WTC11 (cell line): ENCODE measurements at regions not wholly inside any gene's neighbourhood (a gene's known extent, or its start where the extent isn't known, plus 50 kb on each side); places are given as distances from the start of the nearest gene placed in this dataset.

Experiments used
- ATAC-seq: fragments of 200-7000 bp; cut with Tn5 transposase; 2 replicates; pipeline ENCODE4 v1.10.0; 2021; ENCODE audit warnings: mild to moderate bottlenecking, moderate library complexity
- CTCF ChIA-PET: fragments of 300-600 bp; sonication (Branson Sonifier 250); formaldehyde crosslinking; loops from one replicate; lab custom pipeline; 2021; ENCODE audit warnings: antibody characterized with exemption; lab: Charles Lee
- POLR2A ChIA-PET: fragments of 350-600 bp; sonication (Branson Sonifier 250); formaldehyde crosslinking; loops from one replicate; lab custom pipeline; 2021; ENCODE audit warnings: antibody characterized with exemption; lab: Charles Lee
- DNase-seq: peaks from one replicate; pipeline ENCODE4 v3.0.0; 2021; ENCODE audit warnings: low spot score
- H3K27ac Mint-ChIP-seq: 2 replicates; pipeline ENCODE4 v1.8.0; 2021; ENCODE audit warnings: mixed read lengths
- H3K27me3 Mint-ChIP-seq: 2 replicates; pipeline ENCODE4 v1.8.0; 2021; ENCODE audit warnings: low read depth, mild to moderate bottlenecking, moderate library complexity, mixed read lengths
- H3K36me3 Mint-ChIP-seq: 2 replicates; pipeline ENCODE4 v1.8.0; 2021; ENCODE audit warnings: mixed read lengths
- H3K4me1 Mint-ChIP-seq: 2 replicates; pipeline ENCODE4 v1.8.0; 2022; ENCODE audit warnings: mixed read lengths
- H3K4me3 Mint-ChIP-seq: 2 replicates; pipeline ENCODE4 v1.8.0; 2021; ENCODE audit warnings: mild to moderate bottlenecking, moderate library complexity, mixed read lengths
- H3K9me3 Mint-ChIP-seq: 2 replicates; pipeline ENCODE4 v1.8.0; 2021; ENCODE audit warnings: mixed read lengths
- ATF1 ChIP-seq: sonication (generic); formaldehyde crosslinking; IDR thresholded peaks from 2 replicates; pipeline ENCODE4 v1.8.1; 2023; ENCODE audit warnings: mild to moderate bottlenecking, moderate library complexity, missing genetic modification reagents
- CBFB ChIP-seq: sonication (generic); formaldehyde crosslinking; IDR thresholded peaks from 2 replicates; pipeline ENCODE4 v1.8.1; 2022; ENCODE audit warnings: mild to moderate bottlenecking, low read depth, missing genetic modification reagents
- E2F5 ChIP-seq: sonication (generic); formaldehyde crosslinking; IDR thresholded peaks from 2 replicates; pipeline ENCODE4 v1.8.1; 2022; ENCODE audit warnings: mild to moderate bottlenecking, moderate library complexity, missing genetic modification reagents
- EMX1 ChIP-seq: fragments of 250-450 bp; sonication (Bioruptor Pico); IDR thresholded peaks from 2 replicates; pipeline ENCODE4 v1.8.0; 2021; ENCODE audit warnings: mild to moderate bottlenecking
- ESRRA ChIP-seq: sonication (generic); formaldehyde crosslinking; IDR thresholded peaks from 2 replicates; pipeline ENCODE4 v1.8.1; 2022; ENCODE audit warnings: mild to moderate bottlenecking, missing genetic modification reagents, borderline replicate concordance
- IRF2 ChIP-seq: sonication (generic); formaldehyde crosslinking; IDR thresholded peaks from 2 replicates; pipeline ENCODE4 v1.8.0; 2022; ENCODE audit warnings: low read depth, missing genetic modification reagents, borderline replicate concordance
- JUN ChIP-seq: sonication (generic); formaldehyde crosslinking; IDR thresholded peaks from 2 replicates; pipeline ENCODE4 v1.8.0; 2023; ENCODE audit warnings: mild to moderate bottlenecking, missing genetic modification reagents
- MAX ChIP-seq: sonication (generic); formaldehyde crosslinking; IDR thresholded peaks from 2 replicates; pipeline ENCODE4 v1.8.0; 2022; ENCODE audit warnings: mild to moderate bottlenecking, missing genetic modification reagents
- MXD4 ChIP-seq: fragments of 250-450 bp; sonication (Bioruptor Pico); IDR thresholded peaks from 2 replicates; pipeline ENCODE4 v1.8.0; 2021; ENCODE audit warnings: mild to moderate bottlenecking, moderate library complexity, borderline replicate concordance
- MYBL2 ChIP-seq: sonication (generic); formaldehyde crosslinking; IDR thresholded peaks from 2 replicates; pipeline ENCODE4 v1.8.1; 2023; ENCODE audit warnings: mild to moderate bottlenecking, moderate library complexity, missing genetic modification reagents
- NFATC4 ChIP-seq: fragments of 250-450 bp; sonication (Bioruptor Pico); IDR thresholded peaks from 2 replicates; pipeline ENCODE4 v1.9.0; 2021; ENCODE audit warnings: mild to moderate bottlenecking
- NFE2L1 ChIP-seq: sonication (generic); formaldehyde crosslinking; IDR thresholded peaks from 2 replicates; pipeline ENCODE4 v1.8.1; 2023; ENCODE audit warnings: missing genetic modification reagents
- NR3C1 ChIP-seq: sonication (generic); formaldehyde crosslinking; conservative IDR thresholded peaks from 2 replicates; pipeline ENCODE4 v1.8.1; 2023; ENCODE audit warnings: low read depth, mild to moderate bottlenecking, missing genetic modification reagents
- PRDM15 ChIP-seq: sonication (generic); formaldehyde crosslinking; IDR thresholded peaks from 2 replicates; pipeline ENCODE4 v1.8.0; 2022; ENCODE audit warnings: missing genetic modification reagents
- SOX15 ChIP-seq: fragments of 250-450 bp; sonication (Bioruptor Pico); IDR thresholded peaks from 2 replicates; pipeline ENCODE4 v1.9.0; 2021; ENCODE audit warnings: mild to moderate bottlenecking
- TP53 ChIP-seq: sonication (generic); formaldehyde crosslinking; IDR thresholded peaks from 2 replicates; pipeline ENCODE4 v1.8.1; 2023; ENCODE audit warnings: mild to moderate bottlenecking, missing genetic modification reagents
- ZBTB21 ChIP-seq: sonication (generic); formaldehyde crosslinking; IDR thresholded peaks from 2 replicates; pipeline ENCODE4 v1.8.1; 2023; ENCODE audit warnings: mild to moderate bottlenecking, missing genetic modification reagents, borderline replicate concordance
- ZBTB43 ChIP-seq: sonication (generic); formaldehyde crosslinking; IDR thresholded peaks from 2 replicates; pipeline ENCODE4 v1.8.1; 2023; ENCODE audit warnings: mild to moderate bottlenecking, missing genetic modification reagents
- ZNF121 ChIP-seq: sonication (generic); formaldehyde crosslinking; IDR thresholded peaks from 2 replicates; pipeline ENCODE4 v1.8.0; 2023; ENCODE audit warnings: missing genetic modification reagents
- ZNF219 ChIP-seq: sonication (generic); formaldehyde crosslinking; IDR thresholded peaks from 2 replicates; pipeline ENCODE4 v1.8.0; 2023; ENCODE audit warnings: missing genetic modification reagents, mild to moderate bottlenecking, borderline replicate concordance
- ZNF425 ChIP-seq: fragments of 250-450 bp; sonication (Bioruptor Pico); conservative IDR thresholded peaks from 2 replicates; pipeline ENCODE4 v1.9.0; 2021; ENCODE audit warnings: mild to moderate bottlenecking
- TF ChIP-seq, protein P1 (sequence below): sonication (generic); formaldehyde crosslinking; IDR thresholded peaks from 2 replicates; pipeline ENCODE4 v1.8.1; 2023; ENCODE audit warnings: mild to moderate bottlenecking, moderate library complexity, missing genetic modification reagents
- TF ChIP-seq, protein P2 (sequence below): sonication (generic); formaldehyde crosslinking; IDR thresholded peaks from 2 replicates; pipeline ENCODE4 v1.8.0; 2022; ENCODE audit warnings: mild to moderate bottlenecking, missing genetic modification reagents

DNA sequence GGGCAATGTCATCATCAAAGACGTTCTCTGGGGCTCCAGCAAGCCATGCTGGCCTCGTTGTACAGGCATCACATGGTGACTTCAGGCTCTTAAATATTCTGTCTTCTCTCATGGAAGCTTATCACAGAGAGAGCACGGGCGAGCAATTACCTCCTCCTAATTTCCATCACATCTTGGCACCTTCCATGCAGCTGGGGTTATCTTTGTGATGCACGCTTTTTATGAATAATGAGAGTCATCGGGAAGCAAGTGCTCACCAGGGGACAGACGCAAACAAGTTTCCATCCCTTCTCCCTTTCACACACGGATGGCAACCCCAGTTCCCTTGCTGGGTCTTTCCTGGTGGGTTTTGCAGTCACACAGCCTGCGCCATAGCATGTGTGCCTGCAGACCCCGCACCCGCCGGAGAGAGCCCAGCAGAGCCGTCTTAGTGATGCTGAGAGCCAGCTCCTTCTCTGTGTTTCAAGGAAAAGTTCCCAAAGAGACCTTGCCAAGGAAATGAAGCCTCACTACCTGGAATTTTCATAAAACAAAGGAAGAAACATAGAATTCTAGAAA, 116.3 kb upstream of the AFDN start:
- no peak overlapping the region for H3K27ac Mint-ChIP-seq
- no peaks in the 10 kb centered on the region for H3K9me3 Mint-ChIP-seq
- ChIA-PET CTCF (no interaction called here), POLR2A (no interaction called here)
- no peaks in the 10 kb centered on the region for H3K27me3 Mint-ChIP-seq
- no peak for TF ChIP-seq ESRRA (CRISPR knock-in tag)
- no peak for TF ChIP-seq EMX1 (CRISPR knock-in tag)
- no peak for TF ChIP-seq NFE2L1
- no peak for TF ChIP-seq CBFB (CRISPR knock-in tag)
- no peak for TF ChIP-seq E2F5 (CRISPR knock-in tag)
- TF ChIP-seq MXD4: no peak
- no peak for TF ChIP-seq ZNF219 (CRISPR knock-in tag)
- no peak for TF ChIP-seq MYBL2 (CRISPR knock-in tag)
- TF ChIP-seq JUN (CRISPR knock-in tag): no peak
- TF ChIP-seq ZBTB43 (CRISPR knock-in tag): no peak
- TF ChIP-seq SOX15 (CRISPR knock-in tag): no peak
- TF ChIP-seq, protein P1, sequence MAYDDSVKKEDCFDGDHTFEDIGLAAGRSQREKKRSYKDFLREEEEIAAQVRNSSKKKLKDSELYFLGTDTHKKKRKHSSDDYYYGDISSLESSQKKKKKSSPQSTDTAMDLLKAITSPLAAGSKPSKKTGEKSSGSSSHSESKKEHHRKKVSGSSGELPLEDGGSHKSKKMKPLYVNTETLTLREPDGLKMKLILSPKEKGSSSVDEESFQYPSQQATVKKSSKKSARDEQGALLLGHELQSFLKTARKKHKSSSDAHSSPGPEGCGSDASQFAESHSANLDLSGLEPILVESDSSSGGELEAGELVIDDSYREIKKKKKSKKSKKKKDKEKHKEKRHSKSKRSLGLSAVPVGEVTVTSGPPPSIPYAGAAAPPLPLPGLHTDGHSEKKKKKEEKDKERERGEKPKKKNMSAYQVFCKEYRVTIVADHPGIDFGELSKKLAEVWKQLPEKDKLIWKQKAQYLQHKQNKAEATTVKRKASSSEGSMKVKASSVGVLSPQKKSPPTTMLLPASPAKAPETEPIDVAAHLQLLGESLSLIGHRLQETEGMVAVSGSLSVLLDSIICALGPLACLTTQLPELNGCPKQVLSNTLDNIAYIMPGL: no peak
- no peak for TF ChIP-seq IRF2 (CRISPR knock-in tag)
- no peak for TF ChIP-seq NFATC4
- TF ChIP-seq NR3C1 (CRISPR knock-in tag): no peak
- peaks cover 18% of the 10 kb centered on the region for H3K4me1 Mint-ChIP-seq
- no peak overlapping the region for H3K4me3 Mint-ChIP-seq
- DNase-seq (no peak), ATAC-seq (no peak)
- no peaks in the 10 kb centered on the region for H3K36me3 Mint-ChIP-seq

DNA sequence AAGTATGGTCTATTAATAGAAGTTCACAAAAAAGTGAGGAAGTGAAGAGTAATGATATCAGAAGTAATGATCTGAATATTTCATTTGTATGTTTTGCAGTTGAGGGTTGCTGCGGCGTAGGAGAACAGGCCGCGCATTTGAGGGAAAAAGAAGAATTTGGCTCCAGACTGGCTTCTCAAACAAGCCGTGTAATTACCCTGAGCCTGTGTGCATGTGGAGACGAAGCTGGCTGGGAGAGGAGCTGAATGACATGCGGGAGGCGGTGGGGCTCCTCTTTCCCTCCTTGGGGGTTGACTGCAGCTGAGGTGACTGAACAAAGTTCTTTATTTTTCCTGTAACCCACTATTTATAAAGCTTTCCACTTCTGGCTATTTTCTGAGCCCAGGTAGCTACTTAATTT, 115.5 kb upstream of the AFDN start:
- no peak for DNase-seq
- Mint-ChIP-seq H3K27me3 (no peaks in the 10 kb centered on the region), H3K4me1 (peaks cover 18% of the 10 kb centered on the region), H3K4me3 (no peak overlapping the region), H3K27ac (no peak overlapping the region), H3K36me3 (no peaks in the 10 kb centered on the region), H3K9me3 (no peaks in the 10 kb centered on the region)
- ChIA-PET CTCF (no interaction called here), POLR2A (no interaction called here)
- ATAC-seq: no peak
- no peak for TF ChIP-seq ZBTB21 (CRISPR knock-in tag)
- no peak for TF ChIP-seq PRDM15 (CRISPR knock-in tag)
- TF ChIP-seq ZNF121 (CRISPR knock-in tag): no peak
- TF ChIP-seq, protein P2, sequence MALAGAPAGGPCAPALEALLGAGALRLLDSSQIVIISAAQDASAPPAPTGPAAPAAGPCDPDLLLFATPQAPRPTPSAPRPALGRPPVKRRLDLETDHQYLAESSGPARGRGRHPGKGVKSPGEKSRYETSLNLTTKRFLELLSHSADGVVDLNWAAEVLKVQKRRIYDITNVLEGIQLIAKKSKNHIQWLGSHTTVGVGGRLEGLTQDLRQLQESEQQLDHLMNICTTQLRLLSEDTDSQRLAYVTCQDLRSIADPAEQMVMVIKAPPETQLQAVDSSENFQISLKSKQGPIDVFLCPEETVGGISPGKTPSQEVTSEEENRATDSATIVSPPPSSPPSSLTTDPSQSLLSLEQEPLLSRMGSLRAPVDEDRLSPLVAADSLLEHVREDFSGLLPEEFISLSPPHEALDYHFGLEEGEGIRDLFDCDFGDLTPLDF (CRISPR knock-in tag): no peak
- no peak for TF ChIP-seq ESRRA (CRISPR knock-in tag)
- TF ChIP-seq E2F5 (CRISPR knock-in tag): no peak
- TF ChIP-seq TP53 (CRISPR knock-in tag): no peak
- no peak for TF ChIP-seq ATF1 (CRISPR knock-in tag)
- TF ChIP-seq ZNF425 (CRISPR knock-in tag): no peak
- TF ChIP-seq ZBTB43 (CRISPR knock-in tag): no peak
- no peak for TF ChIP-seq MYBL2 (CRISPR knock-in tag)
- TF ChIP-seq MAX: no peak
